GM18861 (cell line): ENCODE measurements at regions not wholly inside any gene's neighbourhood (a gene's known extent, or its start where the extent isn't known, plus 50 kb on each side); places are given as distances from the start of the nearest gene placed in this dataset.

ENCODE experiments used
- ATAC-seq: cut with Tn5 transposase; IDR thresholded peaks from one replicate; pipeline ENCODE4 v1.9.1; 2021; ENCODE audit not compliant: unreplicated experiment

DNA sequence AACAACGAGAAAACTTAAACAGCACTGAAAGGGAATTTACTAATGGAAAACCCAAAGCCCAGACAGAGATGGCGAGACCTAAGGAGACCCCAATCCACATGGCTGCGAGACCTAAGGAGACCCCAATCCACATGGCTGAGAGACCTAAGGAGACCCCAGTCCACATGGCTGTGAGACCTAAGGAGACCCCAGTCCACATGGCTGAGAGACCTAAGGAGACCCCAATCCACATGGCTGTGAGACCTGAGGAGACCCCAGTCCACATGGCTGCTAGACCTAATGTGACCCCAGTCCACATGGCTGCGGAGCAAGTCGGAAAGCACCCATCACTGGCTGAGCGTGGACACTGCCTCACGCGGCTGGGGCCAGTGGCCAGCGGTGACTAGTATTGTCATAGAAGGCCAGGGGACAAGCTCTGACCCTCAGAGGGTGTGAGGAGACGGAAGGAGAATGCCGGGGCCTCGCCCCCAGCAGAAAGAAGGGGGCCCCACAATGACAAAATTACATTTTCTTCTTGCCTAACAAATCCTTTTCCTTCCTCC is 241.8 kb downstream of the C16orf95 start:
- ATAC-seq: no peak

DNA sequence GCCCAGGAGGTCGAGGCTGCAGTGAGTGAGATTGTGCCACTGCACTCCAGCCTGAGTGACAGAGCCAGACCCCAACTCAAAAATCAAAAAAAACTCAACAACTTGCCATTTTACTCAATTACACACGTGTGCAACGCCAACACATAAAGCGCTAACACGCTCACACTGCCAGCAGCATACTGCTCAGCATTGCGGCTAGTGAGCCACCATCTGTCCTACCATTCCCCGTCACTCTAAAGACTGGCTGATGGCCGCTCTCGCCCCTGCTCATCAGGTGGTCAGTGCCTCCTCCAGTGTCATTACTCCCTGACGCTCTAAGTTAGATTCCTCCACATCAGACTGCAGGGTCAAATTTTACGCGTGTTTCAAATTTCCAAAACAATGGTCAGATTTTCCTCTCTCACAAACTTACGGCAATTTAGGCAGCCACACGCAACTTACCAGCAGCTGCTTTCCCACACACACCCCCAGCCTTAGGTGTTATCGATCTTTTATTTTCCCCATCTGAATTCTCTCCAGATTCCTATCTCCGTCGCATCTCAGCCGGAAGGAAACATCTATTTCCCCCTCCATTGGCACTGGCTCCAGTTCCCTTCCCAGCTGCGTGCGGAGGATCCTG is 240.8 kb downstream of the C16orf95 start:
- ATAC-seq: no peak

DNA sequence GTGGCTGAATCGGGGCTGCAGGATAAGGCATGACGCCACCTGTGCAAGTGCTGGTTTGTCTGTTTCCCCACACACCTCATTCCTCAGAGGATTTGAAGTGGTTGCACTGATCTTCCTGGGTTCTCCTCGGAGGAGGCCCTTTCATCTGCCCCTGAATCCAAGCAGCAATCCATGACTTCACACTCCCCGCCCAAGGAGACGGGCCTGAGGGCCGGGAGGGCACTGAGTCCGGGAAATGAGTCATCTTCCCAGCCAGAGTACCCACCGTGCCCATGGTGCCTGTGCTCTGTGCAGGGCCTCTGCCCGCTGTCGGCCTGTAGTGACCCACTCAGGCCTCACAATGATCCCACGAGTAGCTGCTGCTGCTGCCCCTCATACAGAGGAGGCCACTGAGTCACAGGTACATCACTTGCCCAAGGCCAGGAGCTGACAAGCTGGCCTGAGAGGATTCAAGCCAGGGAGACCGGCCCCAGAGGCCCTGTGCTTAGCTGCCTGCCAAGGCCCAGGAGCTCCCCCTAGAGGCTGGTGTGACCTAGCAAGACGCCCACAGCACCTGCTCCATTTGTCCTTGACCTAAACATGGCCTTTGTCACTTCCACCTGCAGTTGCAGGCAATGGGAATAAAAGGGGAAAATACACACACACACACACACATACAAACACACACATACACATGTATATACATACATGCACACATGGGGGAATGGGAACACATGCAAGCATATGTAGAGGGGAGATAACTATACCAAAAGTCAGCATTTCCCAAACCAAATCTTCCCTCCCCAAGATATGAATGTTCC is 240.0 kb downstream of the C16orf95 start:
- ATAC-seq: no peak

DNA sequence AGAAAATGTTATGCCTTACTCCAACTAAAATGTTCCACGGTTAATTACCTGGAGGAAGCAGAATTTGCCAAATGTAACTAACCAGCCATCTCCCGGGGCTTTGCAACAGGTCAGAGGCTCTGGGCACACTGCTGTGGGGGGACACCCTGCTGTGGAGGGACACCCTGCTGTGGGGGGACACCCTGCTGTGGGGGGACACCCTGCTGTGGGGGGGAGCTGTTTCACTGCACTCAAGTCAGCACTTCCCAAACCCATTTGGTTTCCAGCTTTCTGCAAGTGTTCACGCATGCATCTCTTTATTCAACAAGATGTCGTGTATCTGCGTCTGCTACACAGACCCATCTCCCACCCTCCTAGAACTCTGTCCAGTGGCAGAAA is 239.5 kb downstream of the C16orf95 start:
- ATAC-seq: no peak

DNA sequence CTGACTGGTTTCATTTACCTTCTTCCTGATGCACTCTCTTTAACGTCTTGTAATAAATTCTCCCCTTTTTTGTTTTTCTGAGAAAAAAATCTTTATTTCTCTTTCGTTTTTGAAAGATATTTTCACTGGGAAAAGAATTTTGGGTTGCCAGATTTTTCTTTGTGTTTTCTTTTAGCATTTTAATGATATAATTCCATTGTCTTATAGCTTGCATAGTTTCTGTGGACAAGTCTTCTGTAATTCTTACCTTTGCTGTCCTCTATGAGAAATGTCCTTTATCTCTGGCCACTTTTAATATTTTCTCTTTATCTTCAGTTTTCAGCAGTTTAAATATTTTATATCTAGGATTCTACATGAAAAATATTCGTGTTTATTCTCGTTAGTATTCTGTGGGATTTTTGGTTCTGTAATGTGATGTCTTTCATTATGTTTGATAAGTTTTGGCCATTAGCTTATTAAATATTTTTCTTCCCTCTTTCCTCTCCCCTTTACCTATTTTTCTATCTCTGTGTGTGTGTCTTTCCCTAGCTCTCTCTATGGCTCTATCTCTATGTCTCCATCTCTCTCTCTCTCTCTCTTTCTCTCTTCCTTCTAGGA is 236.5 kb downstream of the C16orf95 start:
- ATAC-seq: no peak

DNA sequence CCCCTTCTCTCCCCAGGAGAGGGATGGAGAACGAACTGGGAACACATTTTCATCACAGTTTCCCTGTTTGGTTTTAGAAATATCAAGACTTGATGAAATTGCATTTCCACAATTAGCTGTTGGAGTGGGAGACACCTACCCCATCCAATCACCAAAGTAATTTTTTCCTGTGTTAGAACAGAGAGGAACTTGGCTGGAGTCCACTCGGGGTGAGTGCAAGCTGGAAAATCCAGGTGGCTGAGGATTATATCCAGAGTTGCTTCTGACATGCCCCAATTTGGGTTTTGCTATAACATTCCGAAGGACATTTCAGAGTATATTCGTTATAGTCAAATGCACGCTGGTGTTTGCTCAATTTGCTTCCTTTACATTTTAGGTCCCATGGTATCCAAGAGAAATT is 231.8 kb downstream of the C16orf95 start:
- ATAC-seq: no peak

DNA sequence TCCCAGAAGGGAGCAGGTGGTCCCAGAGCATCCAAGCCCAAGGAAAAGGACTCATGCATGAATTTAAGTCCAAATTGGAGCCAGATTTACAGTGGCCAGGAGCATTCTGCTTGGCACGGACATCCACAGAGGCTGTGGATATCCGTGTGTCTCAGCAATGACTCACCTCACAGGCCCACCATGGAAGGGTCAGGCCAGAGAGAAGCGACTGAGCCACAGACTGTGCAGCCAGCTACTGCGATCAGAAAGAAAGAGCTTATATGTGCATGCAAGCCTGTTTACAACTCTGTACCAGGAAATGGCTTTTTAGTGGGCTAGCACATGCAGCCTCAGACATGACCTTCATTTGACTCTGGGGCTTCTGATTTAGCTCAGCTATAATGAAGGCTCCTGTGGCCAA is 231.0 kb downstream of the C16orf95 start:
- ATAC-seq: no peak

DNA sequence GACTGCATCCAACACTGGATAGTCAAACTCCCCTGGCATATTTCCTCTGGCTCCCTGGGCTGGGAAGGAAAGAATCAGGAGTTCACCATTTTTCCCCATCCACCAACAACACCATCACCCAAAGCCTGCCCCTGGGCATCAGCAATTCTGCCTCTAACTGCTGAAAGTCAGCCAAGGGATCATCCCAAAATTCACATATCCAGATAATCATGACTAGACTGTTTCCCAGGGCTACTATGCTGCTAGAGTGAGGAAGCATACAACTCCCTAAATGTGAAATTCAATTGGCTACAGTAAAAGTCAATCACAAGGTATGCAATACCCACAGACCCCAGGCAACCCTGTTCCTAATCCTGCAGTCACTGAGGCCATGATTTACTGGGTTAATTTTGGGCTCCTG is 230.6 kb downstream of the C16orf95 start:
- ATAC-seq: no peak

DNA sequence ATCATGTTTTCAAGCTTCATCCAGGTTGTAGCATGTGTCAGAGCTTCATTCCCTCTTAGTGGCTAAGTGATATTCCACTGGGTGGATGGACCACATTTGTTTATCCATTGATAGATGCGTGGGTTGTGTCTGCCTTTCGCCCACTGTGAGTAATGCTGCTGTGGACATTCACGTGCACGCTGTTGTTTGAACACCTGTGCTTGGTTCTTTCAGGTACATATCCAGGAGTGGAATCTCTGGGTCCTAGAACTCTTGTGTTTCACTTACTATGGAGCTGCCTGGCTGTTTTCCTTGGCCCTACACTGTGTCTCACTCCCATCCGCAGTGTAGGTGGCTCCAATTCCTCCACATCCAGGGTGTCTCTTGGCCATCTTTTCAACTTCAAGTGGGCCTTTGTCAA is 224.2 kb downstream of the C16orf95 start:
- ATAC-seq: no peak

DNA sequence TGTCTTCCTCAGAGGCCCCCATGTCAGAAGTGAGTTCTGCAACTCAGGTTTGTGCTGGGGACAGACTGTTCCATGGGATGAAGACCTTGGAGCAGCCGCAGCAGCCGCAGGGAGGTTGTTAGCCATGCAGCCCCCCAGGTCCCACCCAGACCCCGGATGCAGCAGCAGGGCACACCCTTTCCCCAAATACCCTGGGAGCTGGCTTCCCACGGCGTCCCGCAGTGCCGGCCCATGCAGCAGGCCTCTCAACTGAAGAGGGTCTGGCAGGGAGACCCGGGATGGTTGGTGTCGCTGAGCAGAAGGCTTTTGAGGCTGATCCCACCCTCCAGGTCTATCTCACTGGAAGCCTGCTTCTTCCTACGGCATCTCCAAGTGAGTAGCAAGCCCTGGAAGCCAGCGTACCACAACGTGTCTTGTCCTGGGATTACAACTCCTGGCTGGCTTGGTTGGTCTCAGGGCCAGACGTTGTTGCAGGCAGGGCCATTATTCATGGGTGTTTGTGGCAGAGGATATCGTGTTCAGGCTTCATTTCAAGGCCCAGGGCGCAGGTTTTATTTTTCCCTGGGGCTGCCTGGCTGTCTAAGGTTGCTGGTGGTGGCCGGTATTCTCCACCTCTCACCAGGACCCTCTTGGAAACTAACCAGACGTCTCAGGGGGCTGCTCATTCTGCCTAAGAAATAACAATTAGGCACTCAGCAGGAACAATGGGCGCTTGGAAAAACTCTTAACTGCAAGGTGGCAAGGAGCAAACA is 223.2 kb downstream of the C16orf95 start:
- ATAC-seq: no peak

DNA sequence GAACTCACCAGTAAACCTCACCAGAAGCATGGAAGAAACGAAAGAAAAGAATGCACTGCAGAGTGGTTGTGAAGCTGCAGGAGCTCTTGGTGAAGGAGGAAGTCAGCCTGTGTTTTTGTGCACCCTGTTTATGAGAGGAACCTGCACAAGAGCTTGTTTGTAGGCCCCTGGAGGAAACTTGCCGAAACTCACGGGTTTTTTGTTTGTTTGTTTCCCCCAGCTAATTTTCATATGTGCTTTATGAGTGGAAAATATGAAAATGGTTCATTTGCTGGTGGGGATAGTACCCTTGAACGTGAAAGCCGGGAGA is 222.7 kb downstream of the C16orf95 start:
- no peak for ATAC-seq

DNA sequence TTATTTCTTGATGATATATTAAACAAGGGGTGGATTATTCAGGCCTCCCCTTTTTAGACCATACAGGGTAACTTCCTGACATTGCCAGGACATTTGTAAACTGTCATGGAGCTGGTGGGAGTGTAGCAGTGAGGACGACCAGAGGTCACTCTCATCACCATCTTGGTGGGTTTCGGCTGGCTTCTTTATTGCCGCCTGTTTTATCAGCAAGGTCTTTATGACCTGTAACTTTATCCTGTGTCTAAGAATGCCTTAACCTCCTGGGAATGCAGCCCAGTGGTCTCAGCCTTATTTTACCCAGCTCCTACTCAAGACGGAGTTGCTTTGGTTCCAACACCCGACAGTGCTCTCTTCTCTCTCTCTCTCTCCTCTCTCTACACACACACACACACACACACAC is 221.9 kb downstream of the C16orf95 start:
- no peak for ATAC-seq

DNA sequence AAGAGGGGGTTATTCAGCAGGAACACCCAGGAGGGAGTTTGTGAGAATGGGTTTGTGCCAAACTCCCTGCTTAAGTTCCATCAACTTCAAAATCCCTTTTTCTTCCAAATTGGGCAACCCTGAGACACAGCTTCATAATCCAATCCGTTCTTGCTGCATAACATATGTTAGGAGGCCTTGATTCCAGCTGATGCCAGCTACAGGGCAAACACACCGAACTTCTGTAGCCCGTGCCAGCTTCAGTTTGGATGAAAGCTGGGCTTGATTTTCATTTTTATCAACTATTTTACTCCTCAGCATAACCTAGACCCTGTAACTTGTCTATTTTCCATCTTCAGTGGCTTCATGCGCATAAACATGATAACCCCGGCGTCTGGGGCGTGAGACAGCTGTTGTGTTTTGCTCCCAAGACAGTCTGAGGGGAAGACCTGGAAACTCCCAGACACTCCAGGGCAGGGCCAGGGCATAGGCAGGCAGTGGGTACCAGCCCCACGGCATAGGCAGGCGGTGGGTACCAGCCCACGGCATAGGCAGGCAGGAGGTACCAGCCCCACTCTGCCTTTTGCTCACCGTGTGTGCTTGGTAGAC is 220.4 kb downstream of the C16orf95 start:
- ATAC-seq: no peak

DNA sequence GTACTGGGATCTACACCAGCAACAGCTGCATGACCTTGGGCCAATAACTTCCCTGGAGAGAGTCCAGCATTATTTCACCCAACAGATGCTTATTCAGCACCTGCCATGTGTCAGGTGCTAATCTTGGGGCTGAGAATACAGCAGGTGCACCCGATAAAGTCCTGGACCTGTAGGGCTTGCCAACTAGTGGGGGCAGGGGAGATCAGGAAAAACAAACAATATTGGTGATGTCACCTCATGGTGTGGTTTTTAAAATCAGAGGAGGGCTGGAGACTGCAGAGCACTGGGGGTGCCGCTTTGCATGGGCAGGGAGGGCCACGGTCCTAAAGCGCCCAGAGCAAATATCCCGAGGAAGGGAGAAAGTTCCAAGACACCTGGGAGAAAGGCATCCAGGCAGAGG is 218.8 kb downstream of the C16orf95 start:
- ATAC-seq: no peak

DNA sequence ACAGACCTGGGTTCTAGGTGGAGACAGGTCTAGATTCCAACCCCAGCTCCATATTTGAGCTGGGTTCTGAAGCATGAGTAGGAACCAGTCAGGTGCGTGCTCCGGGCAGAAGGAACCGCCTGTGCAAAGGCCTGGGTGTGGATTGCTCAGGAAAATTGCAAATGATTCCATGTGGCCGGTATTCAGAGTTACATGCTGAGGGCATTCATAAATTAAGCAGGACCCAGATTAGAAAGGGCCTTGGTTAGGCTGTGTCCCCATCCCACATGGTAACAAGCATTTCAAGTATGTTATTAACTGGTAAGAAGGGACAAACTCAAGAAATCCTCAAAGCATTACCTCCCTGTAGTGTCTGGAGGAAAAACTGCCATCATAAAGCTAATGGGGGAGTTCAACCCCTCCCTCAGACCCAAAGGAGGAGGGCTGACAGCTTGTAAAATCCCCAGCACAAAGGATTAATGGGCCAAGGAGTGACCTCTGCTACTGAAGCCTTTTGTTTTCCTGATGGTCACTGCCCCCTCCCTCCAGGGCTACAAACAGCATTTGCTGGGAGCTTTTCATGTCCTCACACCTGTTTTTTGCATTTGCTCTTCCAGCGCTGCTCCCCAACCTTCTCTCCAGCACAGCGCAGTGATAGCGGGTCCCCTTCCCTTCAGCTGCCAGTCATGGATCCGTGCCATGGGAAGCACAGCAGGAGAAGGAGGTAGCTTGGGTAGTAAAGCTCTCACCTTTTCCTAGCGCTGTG is 218.0 kb downstream of the C16orf95 start:
- ATAC-seq: no peak

DNA sequence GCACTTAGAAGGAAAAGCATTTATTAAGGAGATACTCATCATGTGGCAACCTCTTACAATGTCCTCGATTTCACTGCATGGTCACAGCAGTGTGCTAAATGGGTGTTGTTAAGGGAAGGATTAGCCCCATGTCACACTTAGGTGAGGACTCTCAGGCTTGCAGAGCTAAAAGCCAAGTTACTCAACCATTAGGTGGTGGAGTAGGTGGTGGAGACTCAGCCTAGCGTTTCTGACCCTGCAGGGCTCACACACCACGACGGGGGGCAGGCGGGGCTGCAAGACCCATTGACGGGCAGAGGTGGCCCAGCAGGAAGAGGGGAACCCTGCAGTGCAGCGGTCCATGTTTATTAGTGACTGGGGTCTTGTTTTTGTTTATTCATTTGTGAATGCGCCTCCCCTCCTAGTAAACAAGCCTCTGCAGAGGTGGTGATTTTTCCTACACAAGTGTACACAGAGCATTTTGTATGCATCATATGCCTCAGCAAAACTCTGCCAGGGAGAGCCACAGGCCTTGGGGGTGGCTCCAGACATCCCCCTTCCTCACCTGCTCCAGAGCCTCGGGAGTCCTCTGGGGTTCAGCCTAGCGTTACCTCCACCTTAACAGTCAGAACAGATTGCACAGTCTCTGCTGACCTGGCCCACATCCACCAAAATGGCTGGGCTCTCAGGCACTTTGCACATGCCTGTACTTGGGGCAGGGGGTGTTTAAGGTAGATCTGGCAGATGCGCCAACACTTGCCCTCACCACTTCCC is 216.7 kb downstream of the C16orf95 start:
- no peak for ATAC-seq

DNA sequence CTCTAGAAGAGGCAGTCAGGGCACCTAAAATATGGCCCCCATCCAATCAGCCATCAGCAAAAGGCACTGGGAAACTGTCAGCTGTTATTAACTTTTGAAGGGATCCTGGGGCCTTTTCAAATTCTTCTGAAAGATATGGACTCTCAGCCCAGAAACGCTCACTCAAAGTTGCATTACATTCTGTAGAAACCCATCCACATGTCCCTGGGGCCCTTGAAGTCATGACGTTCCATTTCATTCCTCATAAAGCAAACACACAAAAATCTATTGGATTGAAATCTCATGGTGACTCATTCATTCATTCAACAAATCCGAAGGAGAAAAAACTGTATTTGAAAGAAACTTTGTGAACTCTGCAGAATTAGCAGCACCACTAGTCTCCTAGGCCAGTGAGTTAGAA is 215.3 kb downstream of the C16orf95 start:
- ATAC-seq: no peak

DNA sequence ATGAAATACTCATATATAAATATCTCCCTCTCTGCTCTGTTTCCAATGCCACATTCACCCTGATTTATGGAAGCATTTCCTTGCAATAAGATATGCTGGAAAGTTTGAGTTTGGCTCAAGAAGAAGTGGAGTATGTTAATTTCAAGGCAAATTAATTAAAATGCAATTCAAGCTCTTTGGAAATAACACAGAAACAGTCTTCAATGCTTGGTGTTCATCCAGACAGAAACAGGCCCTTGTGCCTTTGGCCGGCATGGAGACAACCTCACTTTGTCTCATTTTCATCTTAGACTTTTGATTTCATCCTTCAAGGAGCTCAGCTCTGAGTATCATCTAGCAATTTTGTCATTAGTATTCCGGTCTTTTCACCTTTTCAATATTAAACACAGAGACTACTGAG is 210.0 kb downstream of the C16orf95 start:
- ATAC-seq: no peak

DNA sequence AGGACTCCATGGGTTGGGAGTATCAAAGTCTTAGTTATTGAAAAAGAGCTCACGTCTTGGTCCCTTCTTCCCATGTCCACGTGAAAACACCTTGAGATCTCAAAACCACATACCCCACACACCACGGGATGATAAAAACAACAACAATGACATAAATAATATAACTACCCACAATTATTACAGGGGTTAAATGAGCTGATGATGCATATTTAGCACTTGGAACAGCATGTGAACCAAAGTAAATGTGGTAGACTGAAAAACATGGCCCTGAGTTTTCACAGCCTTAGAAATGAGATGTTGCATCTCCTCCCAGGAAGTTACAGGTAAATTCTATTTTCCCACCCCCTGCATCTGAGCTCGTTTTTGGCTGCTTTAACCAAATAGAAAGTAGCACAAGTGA is 208.9 kb downstream of the C16orf95 start:
- ATAC-seq: no peak

DNA sequence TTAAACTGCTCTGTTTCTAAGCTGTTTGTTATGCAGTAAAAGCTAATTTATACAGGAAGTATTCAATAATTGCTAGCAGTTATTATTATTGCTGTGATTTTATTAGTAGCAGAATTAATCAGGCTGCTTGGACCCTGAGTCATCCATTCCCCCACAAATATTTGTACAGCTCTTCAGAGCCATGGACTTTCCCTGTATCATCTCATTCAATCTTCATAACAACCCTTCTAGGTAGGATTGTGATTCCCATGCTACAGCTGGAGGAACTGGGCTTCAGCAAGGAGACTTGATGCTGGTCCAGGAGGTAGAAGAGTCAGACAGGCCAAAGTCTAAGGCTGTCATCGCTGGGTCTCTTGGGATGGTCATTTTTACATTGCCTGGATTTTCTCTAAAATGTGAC is 208.3 kb downstream of the C16orf95 start:
- ATAC-seq: no peak
